ENCODE measurements at regions not wholly inside any gene's neighbourhood (a gene's known extent, or its start where the extent isn't known, plus 50 kb on each side); places are given as distances from the start of the nearest gene placed in this dataset.

DNA sequence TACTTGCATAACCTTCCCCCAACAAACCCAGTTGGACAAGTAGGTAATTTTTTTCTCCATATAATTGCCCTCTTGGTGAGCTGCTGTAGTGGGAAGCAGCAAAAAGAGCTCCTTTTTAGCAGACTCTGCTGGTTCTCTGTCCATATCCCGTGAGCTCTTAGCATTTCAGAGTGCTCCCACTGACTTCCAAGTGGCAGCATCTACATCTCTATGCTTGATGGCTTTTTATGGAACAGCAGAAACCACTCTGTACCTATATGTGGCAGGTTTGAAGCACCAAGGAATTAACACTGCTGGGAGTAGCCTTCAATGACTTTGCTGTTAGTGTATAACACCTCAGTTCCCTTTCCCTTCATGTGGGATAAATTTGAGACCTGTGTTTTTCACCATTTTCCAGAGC is 168.4 kb upstream of the NHS start:
- DNase-seq = no peak

DNA sequence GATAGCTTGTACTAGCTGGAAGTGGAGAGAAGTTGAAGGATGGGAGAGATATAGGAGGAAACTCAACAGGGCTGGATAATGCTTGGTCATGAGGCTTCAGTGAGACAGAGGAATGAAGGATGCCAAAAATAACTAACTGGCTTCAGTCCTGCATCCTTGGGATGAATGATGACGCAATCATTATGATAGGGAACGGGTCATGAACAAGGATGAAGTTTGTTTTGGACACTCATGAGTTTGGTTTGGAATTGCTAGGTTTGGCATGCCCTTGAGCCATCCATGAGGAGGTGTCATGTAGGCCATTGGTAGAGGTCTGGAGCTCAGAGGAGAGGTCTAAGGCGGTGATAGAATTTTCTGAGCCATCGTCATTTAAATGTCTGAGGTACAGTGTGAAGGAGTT is 160.0 kb upstream of the NHS start:
- no peak for DNase-seq
- TF ChIP-seq POLR2A (IDR thresholded peaks at IDR 0.05; ENCODE audit: low read length) (no peak), GATA1 (IDR thresholded peaks at IDR 0.05; ENCODE audit: low read depth, low read length) (no peak)

More for the DNA sequence above, 168.4 kb upstream of the NHS start:
- TF ChIP-seq POLR2A (IDR thresholded peaks at IDR 0.05; ENCODE audit: low read length) (no peak), GATA1 (IDR thresholded peaks at IDR 0.05; ENCODE audit: low read depth, low read length) (no peak)

DNA sequence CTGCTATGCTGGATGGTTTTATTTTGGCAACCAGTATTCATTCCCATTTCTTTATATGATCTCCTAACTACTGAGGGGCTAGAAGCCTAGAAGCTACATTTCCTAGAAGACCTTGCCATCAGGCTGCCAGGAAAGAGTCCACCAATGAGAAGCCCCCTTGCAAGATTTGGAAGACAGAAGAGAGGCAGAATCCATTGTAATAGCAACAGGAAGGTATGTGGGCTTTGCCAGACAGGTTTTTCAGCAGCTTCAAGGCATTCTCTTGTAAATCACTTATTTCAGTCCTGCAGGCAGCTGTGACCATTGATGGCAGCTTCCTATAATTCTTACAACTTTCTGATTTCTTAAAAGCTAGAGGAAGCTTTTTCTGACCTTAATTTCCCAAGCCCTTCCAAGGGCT is 148.3 kb upstream of the NHS start:
- no peak for TF ChIP-seq POLR2A (IDR thresholded peaks at IDR 0.05; ENCODE audit: low read length)
- TF ChIP-seq GATA1 (IDR thresholded peaks at IDR 0.05; ENCODE audit: low read depth, low read length) = no peak
- no peak for DNase-seq

DNA sequence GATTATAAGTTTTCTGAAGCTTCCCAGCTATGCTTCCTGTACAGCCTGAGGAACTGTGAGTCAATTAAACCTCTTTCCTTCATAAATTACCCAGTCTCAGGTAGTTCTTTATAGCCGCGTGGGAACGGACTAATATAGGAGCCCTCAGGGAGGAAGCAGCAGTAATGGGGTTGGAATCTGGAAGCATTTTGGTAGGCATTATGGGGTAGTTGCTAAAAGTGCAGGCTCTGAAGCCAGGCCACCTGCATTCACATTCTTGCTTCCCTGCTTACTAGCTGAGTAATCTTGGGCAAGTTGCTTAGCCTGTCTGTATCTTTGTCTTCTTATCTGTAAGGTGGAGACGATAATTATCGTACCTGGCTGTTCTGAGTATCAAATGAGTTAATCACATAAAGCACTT is 137.9 kb upstream of the NHS start:
- no peak for DNase-seq
- TF ChIP-seq GATA1 (IDR thresholded peaks at IDR 0.05; ENCODE audit: low read depth, low read length) (no peak), POLR2A (IDR thresholded peaks at IDR 0.05; ENCODE audit: low read length) (no peak)

DNA sequence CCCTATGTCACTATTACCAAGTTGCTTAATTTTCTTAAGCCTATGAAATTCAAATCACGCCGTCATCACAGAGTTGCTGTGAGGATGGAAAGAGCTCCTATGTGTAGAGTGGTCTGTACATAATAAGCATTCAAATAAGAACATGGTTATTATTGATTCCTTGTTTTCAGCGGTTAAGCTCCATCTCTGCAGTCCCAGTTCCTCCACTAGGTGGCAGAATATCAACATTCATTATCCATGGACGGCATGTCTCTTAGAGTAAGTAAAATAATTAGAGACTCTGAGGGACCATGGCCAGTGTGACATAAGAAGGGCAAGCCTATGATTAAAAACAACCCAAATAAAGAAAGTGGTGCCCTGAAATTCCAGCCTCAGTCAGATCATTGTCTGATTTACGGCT is 132.5 kb upstream of the NHS start:
- TF ChIP-seq GATA1 (IDR thresholded peaks at IDR 0.05; ENCODE audit: low read depth, low read length) (no peak), POLR2A (IDR thresholded peaks at IDR 0.05; ENCODE audit: low read length) (no peak)
- peak; percentile 27 to 55 for DNase-seq

DNA sequence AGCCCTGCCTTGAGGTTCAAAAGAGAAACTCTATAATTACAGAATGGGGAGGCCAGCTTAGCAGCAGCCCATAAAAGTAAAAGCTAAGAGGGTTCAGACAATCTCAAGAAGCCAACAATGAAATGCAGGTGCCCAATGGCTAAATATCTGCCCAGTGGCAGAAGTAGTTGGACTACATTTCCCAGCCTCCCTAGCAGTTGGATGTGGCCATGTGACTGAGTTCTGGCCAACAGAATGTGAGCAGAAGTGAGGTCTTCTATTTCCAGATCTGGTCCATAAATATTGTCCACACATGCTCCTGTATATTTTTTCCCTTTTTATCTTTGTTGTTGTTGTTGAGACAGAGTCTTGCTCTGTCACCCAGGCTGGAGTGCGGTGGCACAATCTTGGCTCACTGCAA is 127.9 kb upstream of the NHS start:
- no peak for TF ChIP-seq GATA1 (IDR thresholded peaks at IDR 0.05; ENCODE audit: low read depth, low read length)
- TF ChIP-seq POLR2A (IDR thresholded peaks at IDR 0.05; ENCODE audit: low read length) = no peak
- no peak for DNase-seq

DNA sequence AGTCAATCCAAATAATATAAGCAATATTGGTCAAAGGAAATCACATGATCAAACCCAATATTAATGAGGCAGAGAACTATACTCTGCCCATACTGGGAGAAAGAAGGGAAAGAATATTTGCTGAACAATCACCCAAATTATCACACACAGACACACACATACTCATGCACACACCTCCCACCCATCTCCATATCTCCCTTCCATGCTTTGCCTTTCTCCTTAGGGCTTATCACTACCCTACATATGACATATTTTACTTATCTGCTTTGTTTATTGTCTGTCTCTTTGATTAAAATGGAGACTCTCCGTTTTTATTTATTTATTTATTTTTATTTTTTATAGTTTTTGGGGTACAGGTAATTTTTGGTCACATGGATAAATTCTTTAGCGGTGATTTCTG is 112.9 kb upstream of the NHS start:
- no peak for TF ChIP-seq GATA1 (IDR thresholded peaks at IDR 0.05; ENCODE audit: low read depth, low read length)
- no peak for TF ChIP-seq POLR2A (IDR thresholded peaks at IDR 0.05; ENCODE audit: low read length)
- DNase-seq = peak; percentile 17 to 65

DNA sequence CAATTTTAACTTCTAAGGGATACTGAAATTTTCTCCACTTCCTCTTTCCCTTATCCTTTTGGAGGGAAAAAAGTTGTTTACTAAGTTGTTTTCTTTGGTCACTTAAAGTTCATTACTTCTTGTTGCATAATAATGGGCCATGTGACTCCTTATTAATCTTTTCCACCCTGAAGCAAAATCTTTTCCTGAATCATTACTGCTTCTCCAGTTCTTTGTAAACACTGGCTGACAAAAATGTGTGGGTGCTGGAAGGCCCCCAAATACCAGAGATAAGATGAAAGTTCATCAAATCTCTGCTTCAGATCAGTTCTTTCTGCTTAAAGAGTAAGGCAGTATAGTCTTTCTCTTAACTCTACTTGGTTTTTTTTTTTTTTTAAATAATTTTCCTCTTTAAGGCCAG is 108.9 kb upstream of the NHS start:
- DNase-seq = no peak
- no peak for TF ChIP-seq GATA1 (IDR thresholded peaks at IDR 0.05; ENCODE audit: low read depth, low read length)
- TF ChIP-seq POLR2A (IDR thresholded peaks at IDR 0.05; ENCODE audit: low read length) = no peak

DNA sequence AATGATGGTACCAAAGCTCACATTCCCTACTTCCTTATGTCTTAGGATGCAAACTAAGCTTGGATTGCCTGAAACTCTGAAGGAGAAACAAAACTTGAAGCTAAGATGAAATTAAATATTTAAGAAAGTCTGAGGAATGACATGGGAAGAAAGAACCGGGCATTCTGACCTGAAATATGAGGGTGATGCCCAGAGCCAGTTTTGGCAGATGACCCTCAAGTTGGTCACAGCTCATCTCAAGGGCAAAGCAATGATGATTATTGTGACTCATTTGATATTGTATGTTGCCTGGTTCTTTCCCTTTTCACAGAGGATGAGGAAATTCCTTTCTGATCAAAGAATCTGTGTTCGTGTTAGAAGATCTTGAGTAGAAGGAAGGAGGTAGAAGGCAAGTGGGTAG is 96.0 kb upstream of the NHS start:
- TF ChIP-seq GATA1 (IDR thresholded peaks at IDR 0.05; ENCODE audit: low read depth, low read length) = no peak
- TF ChIP-seq POLR2A (IDR thresholded peaks at IDR 0.05; ENCODE audit: low read length) = no peak
- DNase-seq = no peak

DNA sequence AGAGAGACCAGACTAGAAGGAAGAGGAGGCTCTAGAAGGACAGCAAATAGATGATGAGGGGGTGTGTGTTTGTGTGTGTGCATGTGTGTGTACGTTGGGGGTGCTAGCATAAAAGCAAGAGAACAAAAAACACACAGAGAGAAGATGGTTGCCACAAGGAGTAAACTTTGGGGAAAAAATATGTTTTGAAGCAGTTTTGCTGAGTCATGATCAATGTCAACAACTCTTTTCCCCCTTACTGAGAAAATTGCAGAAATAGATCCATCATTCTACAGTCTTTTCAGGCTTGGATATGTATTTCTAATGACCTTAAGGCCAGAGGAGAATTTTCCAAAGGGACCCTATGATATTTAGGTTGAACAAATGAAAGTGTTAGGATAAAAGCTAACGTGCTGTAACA is 89.0 kb upstream of the NHS start:
- peak in 1 of 2 experiments; percentile 0 for DNase-seq
- TF ChIP-seq GATA1 (IDR thresholded peaks at IDR 0.05; ENCODE audit: low read depth, low read length) (no peak), POLR2A (IDR thresholded peaks at IDR 0.05; ENCODE audit: low read length) (no peak)

DNA sequence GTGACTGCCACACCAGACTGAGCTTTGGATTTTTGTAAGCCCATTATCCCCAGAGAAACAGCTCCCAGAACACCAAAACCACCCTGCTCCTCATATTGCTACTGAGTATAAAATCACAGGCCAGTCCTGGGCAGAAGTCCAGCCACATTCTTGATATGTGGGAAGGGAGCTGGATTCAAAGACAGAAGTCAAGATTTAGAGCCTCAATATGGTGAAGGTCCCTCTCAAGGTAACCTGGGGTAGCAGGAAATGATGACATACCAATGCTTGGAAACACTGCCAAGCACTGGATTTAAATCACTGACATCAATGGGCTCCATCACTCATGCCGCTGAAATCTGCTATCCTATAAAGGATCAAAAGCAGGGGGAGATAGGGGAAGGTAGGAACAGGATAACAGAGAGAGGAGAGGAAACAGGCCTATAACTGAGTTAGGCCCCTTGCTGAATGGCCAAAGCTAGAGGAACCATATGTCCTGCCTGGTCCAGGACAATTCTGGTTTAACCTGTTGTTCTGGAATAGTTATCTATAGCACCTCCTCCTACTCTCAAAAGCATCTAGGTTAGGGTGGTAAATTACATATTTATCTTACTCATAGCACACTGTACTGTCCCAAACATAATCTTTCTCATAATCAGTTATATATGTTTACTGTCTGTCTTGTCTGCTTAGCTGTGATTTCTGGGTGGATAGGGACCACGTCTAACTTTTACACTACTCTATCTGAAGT is 83.7 kb upstream of the NHS start:
- no peak for TF ChIP-seq POLR2A (IDR thresholded peaks at IDR 0.05; ENCODE audit: low read length)
- TF ChIP-seq GATA1 (IDR thresholded peaks at IDR 0.05; ENCODE audit: low read depth, low read length) = no peak
- DNase-seq = no peak

DNA sequence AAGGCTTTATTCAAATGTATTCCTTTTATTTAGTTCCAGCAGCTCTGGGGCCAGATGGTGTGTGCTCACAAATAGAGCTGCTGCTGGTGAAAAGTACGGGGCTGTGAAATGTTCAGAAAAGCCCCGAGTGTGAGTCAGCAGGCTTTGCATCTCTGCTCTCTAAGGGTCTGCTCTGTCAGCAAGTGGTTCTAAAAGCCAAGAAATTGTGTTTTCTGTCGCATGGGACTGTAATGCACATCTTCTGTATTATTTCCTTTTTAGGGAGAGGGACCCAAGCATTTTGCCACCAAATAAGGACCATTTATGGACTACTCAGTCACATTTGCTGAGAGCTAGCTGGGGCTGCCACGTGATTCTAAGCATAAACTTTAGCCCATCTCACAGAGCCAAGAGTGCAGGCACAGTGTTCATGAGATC is 82.9 kb upstream of the NHS start:
- TF ChIP-seq POLR2A (IDR thresholded peaks at IDR 0.05; ENCODE audit: low read length) (no peak), GATA1 (IDR thresholded peaks at IDR 0.05; ENCODE audit: low read depth, low read length) (no peak)
- DNase-seq = no peak

DNA sequence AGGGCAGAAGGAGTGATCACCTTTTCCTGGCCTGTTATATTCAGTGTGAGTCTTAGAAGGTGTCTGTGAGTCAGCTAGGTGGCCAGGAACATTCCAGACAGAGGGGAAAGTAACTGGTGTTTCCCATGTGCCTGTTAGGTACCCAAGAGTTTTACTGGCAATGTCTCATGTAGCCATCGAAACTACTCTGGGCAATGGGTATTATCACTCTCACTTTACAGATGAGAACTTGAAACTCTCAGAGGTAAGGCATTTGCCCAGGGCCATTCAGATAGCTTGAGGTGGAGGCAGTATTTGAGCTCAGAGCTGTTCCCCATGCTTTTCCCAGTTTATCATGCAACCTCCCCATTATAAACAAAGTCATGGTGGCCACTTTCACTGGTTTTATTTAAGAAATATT is 80.4 kb upstream of the NHS start:
- TF ChIP-seq POLR2A (IDR thresholded peaks at IDR 0.05; ENCODE audit: low read length) = no peak

DNA sequence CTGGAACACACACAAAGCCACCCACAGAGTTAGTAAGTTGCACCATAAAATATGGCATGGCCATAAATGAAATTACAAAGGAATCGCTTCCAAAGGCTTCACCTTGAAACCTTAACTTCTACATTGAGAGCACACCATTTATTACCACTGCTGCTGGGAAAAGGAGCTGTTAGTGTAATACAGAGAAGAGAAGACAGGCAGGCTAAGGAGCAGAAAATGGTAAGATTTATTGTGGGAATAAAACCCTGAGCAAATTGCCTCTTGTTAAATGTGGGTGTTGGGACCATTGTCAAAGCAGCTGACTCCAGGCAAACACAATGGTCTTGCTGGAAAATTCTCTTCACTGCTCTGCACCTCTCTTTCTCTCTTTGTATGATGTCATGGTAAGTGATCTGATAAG is 79.2 kb upstream of the NHS start:
- TF ChIP-seq GATA1 (IDR thresholded peaks at IDR 0.05; ENCODE audit: low read depth, low read length) (no peak), POLR2A (IDR thresholded peaks at IDR 0.05; ENCODE audit: low read length) (no peak)

More for the DNA sequence above, 80.4 kb upstream of the NHS start:
- DNase-seq = no peak

DNA sequence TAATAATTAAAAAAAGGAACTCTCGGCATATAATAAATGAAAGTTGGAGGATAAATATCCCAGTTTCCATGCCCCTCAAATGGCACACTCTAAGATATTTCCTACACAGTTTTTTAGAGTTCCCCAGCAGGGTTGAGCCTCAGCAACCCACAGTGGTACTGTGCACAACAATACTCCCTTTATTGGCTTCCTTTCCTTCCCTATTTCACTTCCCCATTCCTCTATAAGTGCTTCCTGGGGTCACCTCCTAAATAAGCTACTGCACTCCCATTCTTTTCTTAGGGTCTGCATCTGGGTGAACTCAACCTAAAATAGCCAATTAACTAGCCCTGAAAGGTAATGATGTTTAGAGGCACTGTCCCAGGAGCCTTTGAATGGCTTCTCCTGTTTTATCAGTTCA is 76.4 kb upstream of the NHS start:
- DNase-seq = no peak
- TF ChIP-seq POLR2A (IDR thresholded peaks at IDR 0.05; ENCODE audit: low read length) (no peak), GATA1 (IDR thresholded peaks at IDR 0.05; ENCODE audit: low read depth, low read length) (no peak)

More for the DNA sequence above, 79.2 kb upstream of the NHS start:
- no peak for DNase-seq

DNA sequence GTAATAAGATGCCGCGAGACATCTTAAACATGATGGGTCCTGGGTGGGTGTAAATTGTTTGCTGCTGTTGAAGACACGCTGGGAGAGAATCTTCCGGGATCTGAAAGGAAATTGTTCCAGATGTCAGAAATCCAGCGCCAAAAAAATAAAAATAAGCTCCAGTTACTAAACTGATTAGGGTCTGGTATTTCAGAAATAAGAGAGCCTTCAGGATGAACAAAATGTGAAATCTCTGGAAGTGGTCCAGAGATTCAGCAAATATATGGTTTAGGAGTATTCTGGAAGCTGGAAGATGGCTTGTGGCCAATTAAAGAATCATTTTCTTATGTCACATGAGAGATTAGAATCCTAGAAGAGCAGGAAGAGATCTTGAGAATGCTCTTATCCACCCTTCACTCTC is 75.8 kb upstream of the NHS start:
- no peak for DNase-seq
- TF ChIP-seq POLR2A (IDR thresholded peaks at IDR 0.05; ENCODE audit: low read length) = no peak
- no peak for TF ChIP-seq GATA1 (IDR thresholded peaks at IDR 0.05; ENCODE audit: low read depth, low read length)

All from erythroblast (primary cell).